ENCODE measurements at regions not wholly inside any gene's neighbourhood (a gene's known extent, or its start where the extent isn't known, plus 50 kb on each side); places are given as distances from the start of the nearest gene placed in this dataset.

GRCh38 chr10:62899311-62899710 lies 83.1 kb upstream of the EGR2 start:
- H3K4me3 ChIP-seq (ENCODE audit: low read length in 3 of 3): no peak overlapping the region
- H3K4me1 ChIP-seq (ENCODE audit: control insufficient read depth in 2 of 3, insufficient read depth in 2 of 3, low read depth in 1 of 3, low read length in 3 of 3): no peaks in the 10 kb centered on the region
- no peaks in the 10 kb centered on the region for H3K36me3 ChIP-seq (ENCODE audit: control insufficient read depth in 2 of 3, insufficient read depth in 3 of 3, low read length in 3 of 3)
- no peak for TF ChIP-seq CTCF (IDR thresholded peaks at IDR 0.05; ENCODE audit: borderline replicate concordance, extremely low read depth, insufficient read depth)
- no peak overlapping the region for H3K27ac ChIP-seq (ENCODE audit: low read depth in 2 of 2, low read length in 2 of 2)
- peak in 1 of 5 donors; percentile 19 for DNase-seq
- no peak for FAIRE-seq
- no peak overlapping the region for H3K9ac ChIP-seq (ENCODE audit: low read length in 3 of 3)
- intact Hi-C loops (cut with DNase I): no loop called here
- H3K9me3 ChIP-seq (ENCODE audit: control insufficient read depth in 2 of 3, insufficient read depth in 1 of 3, low read length in 3 of 3): no peaks in the 10 kb centered on the region
- H3K27me3 ChIP-seq (ENCODE audit: control insufficient read depth, insufficient read depth, low read length): no peaks in the 10 kb centered on the region

GRCh38 chr10:62895063-62895462 lies 78.9 kb upstream of the EGR2 start:
- TF ChIP-seq CTCF (IDR thresholded peaks at IDR 0.05; ENCODE audit: borderline replicate concordance, extremely low read depth, insufficient read depth): no peak

GRCh38 chr10:62894156-62894555 lies 78.0 kb upstream of the EGR2 start:
- Histone ChIP-seq H3K9ac (ENCODE audit: low read length in 3 of 3) (no peak overlapping the region), H3K27me3 (ENCODE audit: control insufficient read depth, insufficient read depth, low read length) (no peaks in the 10 kb centered on the region), H3K36me3 (ENCODE audit: control insufficient read depth in 2 of 3, insufficient read depth in 3 of 3, low read length in 3 of 3) (no peaks in the 10 kb centered on the region), H3K9me3 (ENCODE audit: control insufficient read depth in 2 of 3, insufficient read depth in 1 of 3, low read length in 3 of 3) (no peaks in the 10 kb centered on the region), H3K4me1 (ENCODE audit: control insufficient read depth in 2 of 3, insufficient read depth in 2 of 3, low read depth in 1 of 3, low read length in 3 of 3) (no peaks in the 10 kb centered on the region), H3K27ac (ENCODE audit: low read depth in 2 of 2, low read length in 2 of 2) (no peak overlapping the region), H3K4me3 (ENCODE audit: low read length in 3 of 3) (no peak overlapping the region)
- intact Hi-C loops (cut with DNase I): no loop called here
- no peak for DNase-seq
- no peak for FAIRE-seq
- no peak for TF ChIP-seq CTCF (IDR thresholded peaks at IDR 0.05; ENCODE audit: borderline replicate concordance, extremely low read depth, insufficient read depth)

More at GRCh38 chr10:62895063-62895462, 78.9 kb upstream of the EGR2 start:
- intact Hi-C loops (cut with DNase I): no loop called here
- no peak for FAIRE-seq
- Histone ChIP-seq H3K36me3 (ENCODE audit: control insufficient read depth in 2 of 3, insufficient read depth in 3 of 3, low read length in 3 of 3) (no peaks in the 10 kb centered on the region), H3K4me3 (ENCODE audit: low read length in 3 of 3) (no peak overlapping the region), H3K9me3 (ENCODE audit: control insufficient read depth in 2 of 3, insufficient read depth in 1 of 3, low read length in 3 of 3) (no peaks in the 10 kb centered on the region), H3K9ac (ENCODE audit: low read length in 3 of 3) (no peak overlapping the region), H3K27me3 (ENCODE audit: control insufficient read depth, insufficient read depth, low read length) (no peaks in the 10 kb centered on the region), H3K4me1 (ENCODE audit: control insufficient read depth in 2 of 3, insufficient read depth in 2 of 3, low read depth in 1 of 3, low read length in 3 of 3) (no peaks in the 10 kb centered on the region), H3K27ac (ENCODE audit: low read depth in 2 of 2, low read length in 2 of 2) (no peak overlapping the region)
- no peak for DNase-seq

GRCh38 chr10:62893036-62893435 lies 76.9 kb upstream of the EGR2 start:
- H3K4me3 ChIP-seq (ENCODE audit: low read length in 3 of 3): no peak overlapping the region
- H3K36me3 ChIP-seq (ENCODE audit: control insufficient read depth in 2 of 3, insufficient read depth in 3 of 3, low read length in 3 of 3): no peaks in the 10 kb centered on the region
- no peak overlapping the region for H3K9ac ChIP-seq (ENCODE audit: low read length in 3 of 3)
- DNase-seq: no peak
- TF ChIP-seq CTCF (IDR thresholded peaks at IDR 0.05; ENCODE audit: borderline replicate concordance, extremely low read depth, insufficient read depth): no peak
- no peaks in the 10 kb centered on the region for H3K9me3 ChIP-seq (ENCODE audit: control insufficient read depth in 2 of 3, insufficient read depth in 1 of 3, low read length in 3 of 3)
- no peaks in the 10 kb centered on the region for H3K27me3 ChIP-seq (ENCODE audit: control insufficient read depth, insufficient read depth, low read length)
- no peak overlapping the region for H3K27ac ChIP-seq (ENCODE audit: low read depth in 2 of 2, low read length in 2 of 2)
- intact Hi-C loops (cut with DNase I): no loop called here
- FAIRE-seq: no peak
- no peaks in the 10 kb centered on the region for H3K4me1 ChIP-seq (ENCODE audit: control insufficient read depth in 2 of 3, insufficient read depth in 2 of 3, low read depth in 1 of 3, low read length in 3 of 3)

Data from kidney (tissue), 13 donors.